ENCODE measurements at regions not wholly inside any gene's neighbourhood (a gene's known extent, or its start where the extent isn't known, plus 50 kb on each side); places are given as distances from the start of the nearest gene placed in this dataset.
A peak's percentile ranks its signal among the peaks of the same experiment; 100 is the strongest.

DNA sequence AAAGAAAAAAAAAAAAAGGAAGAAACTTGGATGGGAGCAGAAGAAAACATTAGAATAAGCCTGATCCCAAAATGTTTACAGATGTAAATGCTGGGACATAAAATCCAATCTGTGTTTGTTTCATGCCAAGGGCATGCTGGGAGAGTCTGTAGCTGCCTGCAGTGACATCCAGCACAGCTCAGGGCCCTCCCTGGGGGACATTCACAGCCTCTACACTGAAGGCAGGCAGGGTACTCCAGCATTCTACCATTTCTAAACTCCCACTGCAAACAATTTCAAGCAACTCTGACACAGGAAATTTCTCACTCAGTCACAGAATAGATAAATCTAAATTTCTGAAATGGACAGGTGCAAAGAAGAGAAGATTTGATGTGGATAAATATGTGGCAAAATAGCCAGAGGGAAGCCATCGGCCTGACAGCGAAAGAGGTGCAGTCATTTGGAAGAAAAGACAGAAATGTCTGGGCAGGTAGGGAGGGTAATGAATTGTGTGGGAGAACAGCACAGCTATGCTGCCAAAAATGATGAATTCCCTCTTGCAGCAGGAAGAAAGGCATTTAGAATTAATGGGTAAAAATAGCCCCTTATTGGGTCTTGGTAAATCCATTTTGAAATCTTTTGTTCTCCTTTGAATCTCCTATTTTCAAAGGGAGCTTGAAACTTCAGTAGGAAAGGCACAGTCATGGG, 199.4 kb downstream of the MED10 start:
- DNase-seq (ENCODE audit: extremely low read depth, low read depth): no peak

DNA sequence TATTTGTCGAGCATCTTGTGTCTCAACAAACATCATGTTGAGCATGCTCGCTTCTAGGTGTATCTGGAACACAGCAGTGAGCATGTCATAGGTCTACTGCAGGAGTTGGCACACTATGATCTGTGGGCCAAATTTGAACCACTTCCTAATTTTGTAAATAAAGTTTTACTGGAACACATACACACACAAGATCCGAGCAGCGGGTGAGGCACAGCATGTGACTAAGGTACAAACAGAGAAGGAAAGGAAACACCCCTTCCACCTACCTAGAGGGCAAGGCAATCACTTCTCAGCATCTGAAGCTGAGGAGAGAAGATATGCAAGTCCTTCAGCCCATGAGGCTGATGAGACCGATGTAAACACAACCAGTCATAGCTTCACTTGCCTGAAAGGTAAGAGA, 200.4 kb downstream of the MED10 start:
- no peak for DNase-seq (ENCODE audit: extremely low read depth, low read depth)

DNA sequence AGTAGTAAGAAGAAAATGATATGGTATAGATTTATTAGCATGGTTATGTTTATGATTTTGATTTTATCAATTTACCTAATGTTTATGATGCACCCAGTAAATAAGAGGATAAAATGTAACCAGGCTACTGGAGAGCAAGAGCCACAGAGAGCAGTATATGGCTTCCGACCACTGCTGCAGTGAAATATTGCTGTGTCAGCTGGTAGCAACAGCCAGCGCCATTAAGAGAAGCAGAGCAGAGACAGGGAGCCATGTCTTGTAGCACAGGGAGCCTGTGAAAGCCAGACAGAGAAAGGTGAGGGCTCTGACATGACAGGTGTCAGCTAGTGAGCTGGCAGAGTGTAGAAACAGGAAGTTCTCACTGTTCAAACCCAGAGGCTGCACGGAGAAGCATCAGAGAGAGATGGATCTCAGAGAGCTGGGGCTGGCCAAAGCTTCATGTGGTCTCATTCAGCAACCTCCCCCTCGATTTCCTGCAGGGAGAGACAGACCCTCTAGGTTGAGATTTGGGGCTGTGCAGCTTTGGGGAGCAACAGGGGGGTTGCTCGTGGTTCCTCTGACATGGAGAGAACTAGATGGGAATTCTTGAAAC, 202.1 kb downstream of the MED10 start:
- DNase-seq (ENCODE audit: extremely low read depth, low read depth): no peak

DNA sequence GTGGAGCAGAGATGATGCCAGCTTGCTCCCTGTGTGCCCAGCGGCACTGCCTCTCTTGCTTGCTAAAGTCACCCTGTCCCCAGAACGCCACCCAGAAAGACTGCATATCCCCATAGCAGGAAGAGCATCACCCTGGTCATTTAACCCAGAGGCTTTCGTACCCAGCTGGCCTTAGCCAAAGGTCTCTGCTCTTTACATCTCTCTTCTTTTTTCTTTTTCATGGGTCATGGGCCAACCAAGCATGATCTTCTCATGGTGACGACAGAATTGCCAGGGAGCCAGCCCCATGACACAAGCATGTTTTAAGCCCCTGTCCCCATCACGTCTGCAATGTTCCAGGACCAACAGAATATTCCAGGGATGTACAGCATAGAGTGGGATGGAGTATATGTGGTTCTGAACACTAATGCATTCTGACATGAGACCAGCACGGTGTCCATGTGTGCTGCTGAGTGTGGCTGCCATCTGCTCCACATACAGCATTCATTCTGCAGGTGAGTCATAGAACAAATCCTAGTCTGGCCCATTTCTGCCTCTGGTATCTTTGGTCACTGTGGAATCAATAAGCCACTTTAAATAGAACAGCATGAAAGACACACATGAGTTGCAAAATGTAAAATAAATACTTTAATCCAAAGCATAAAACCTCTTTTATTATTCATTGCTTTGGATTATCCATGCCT, 203.0 kb downstream of the MED10 start:
- no peak for DNase-seq (ENCODE audit: extremely low read depth, low read depth)

DNA sequence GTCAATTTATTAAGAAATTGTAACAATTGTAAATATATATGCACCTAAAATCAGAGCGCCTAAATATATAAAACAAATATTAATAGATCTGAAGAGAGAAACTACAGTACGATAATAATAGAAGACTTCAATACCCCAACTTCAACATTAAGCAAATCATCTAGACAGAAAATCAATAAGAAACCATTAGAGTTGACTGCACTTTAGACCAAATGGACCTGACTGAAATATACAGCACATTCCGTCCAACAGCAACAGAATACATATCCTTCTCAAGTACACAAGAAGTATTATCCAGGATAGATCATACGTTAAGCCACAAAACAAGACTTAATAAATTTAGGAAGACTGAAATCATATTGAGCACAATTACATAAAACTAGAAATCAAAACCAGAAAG, 208.7 kb downstream of the MED10 start:
- no peak for DNase-seq (ENCODE audit: extremely low read depth, low read depth)

DNA sequence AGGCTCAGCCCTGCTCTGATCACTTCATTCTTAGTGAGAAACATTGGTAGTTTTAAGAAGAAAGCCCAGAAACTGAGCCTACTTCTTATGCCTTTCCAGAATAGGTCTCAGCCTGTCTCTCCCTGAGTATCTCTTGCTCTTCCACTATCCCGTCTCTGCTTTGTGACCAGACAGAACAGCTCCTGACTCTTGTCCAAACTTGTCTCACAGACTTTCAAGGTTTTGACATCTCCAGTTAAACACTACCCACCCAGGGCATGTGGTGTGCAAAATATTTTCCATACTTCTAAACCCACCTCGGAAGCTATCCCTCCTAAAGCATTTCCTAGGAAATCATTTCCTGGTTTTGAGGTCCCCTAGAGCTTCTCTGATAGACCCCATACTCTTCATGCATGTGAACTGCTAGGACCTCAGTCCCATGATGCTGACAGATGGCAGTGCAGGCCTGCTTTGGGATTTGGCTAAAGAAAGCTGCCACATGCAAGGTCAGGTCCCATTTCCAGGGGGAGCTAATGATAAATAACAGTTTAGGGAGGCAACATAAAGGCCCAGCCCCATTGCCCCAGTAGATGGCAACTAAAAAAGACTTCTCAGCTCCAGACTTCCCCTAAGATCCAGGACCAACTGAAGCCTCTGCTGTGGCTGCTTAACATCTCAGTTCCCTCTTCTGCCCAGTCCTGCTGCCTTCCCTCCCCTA, 211.5 kb downstream of the MED10 start:
- DNase-seq (ENCODE audit: extremely low read depth, low read depth): no peak

DNA sequence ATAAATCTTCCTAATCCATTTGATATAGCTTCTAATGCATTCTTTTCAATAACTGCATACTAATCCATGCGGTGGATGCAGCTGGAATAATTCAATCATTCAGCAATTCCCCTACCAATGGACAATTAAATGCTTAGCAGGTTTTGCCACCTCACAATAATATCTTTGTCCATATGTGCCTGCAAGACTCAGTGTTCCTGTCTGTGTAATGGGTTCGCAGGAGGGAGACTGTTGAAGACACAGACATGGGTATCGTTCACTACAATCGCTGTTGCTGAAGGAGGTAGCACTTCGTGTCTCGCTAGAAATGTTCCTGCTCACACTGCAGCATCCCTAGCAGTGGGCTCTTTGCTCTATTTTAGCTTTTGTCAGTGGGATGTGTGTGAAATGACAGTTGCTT, 214.4 kb downstream of the MED10 start:
- DNase-seq (ENCODE audit: extremely low read depth, low read depth): no peak

DNA sequence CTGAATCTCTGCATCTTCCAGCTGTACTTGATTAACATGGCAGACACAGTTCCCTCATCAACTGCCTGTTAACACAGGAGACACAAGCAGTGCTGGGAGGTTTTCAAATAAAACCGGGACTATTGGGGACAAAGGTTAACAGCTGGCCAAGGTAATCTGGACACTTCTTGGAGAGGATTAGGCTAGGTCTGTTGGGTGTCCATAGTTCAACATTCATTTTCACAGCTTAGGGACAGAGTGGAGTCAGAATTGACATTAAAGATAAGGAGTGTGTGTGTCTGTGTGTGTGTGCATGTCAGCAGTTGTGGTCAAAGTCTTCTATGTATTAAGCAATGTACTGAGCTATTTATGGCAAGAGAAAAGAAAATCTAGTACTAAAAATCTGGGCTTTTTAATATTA, 216.2 kb downstream of the MED10 start:
- no peak for DNase-seq (ENCODE audit: extremely low read depth, low read depth)

DNA sequence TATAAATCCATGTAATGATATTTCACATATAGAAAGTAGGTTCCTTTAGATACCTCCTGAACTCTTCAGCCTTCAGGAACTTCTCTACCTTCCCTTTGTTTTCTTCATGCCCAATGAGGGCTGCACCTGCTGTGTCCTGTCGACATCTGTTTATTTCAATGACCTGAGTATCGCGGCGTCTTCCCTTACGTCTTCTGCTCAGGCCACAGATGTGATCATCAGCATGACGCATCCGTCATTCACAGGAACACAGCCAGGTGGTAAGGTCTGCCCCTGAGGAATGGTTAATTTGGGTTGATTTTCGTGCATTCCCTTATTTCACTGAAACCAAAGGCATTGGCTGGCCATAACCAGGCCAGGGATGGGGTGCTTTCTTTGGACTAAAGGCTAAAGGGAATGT, 217.1 kb downstream of the MED10 start:
- no peak for DNase-seq (ENCODE audit: extremely low read depth, low read depth)

DNA sequence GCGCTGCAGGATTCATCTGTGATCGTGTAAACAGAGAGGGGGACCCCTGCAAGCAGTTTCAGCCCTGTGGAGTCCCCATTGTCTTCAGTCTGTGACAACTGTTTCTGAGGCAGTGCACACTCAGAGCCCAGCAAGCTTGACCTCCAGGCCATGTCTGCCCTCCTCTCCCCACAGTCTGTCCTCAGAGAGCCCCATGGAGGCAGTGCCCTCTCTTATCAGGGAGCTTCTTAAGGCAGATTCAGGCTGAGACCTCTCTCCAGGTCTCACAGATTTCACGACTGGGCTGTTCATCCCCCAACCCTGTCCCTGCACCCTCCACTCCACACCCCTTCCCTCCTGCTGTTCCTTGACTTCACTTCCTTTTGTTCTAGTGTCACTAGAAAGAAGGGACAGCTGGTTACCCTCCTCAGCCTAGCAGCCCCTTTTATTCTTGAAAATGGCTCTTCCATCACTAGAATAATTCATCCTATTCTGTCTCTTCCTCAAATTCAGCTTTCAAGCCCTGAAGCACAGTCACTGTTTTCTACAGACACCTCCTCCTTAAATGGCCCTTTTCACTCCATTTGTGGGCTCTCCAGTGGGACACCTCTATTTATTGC, 218.4 kb downstream of the MED10 start:
- DNase-seq (ENCODE audit: extremely low read depth, low read depth): no peak

DNA sequence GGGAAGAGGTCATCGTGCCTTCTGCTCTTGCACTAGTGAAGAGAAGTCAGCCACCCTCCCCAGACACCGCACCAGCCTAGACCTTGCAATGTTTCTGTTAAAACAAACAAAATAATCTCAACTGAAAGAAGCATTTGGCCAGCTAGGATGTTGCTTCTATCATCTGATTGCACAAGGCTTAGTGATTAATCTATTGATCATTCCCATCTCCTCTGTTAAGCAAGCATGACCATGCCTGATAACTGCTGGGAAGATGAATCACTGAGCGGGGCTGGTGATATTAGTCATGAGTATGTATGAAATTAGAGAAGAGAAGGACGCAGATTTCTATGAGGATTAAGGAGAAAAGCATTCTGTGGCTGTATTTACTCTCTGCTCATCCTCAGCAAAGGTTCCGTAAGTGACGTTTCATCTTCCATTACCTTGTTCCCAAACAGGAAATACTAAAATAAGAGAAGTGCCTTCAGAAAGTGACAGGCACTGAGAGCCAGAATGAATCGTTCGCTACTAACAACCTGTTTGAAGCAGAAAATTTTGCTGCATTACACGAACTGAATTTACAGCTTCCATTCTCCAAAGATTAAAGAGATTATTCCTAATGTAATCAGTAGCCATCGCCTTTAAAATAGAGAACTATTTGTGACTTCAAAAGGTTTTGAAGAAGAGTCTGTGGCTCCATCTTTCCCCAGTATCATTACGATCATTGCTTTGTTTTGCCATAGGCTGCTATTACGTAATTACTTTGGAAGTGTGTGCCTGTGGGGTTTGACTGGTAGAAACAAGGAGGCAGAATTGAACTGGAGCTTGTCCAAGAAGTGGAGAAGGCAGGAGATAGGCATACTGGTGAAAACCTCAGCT, 219.1 kb downstream of the MED10 start:
- peak; percentile 71 for DNase-seq (ENCODE audit: extremely low read depth, low read depth)

DNA sequence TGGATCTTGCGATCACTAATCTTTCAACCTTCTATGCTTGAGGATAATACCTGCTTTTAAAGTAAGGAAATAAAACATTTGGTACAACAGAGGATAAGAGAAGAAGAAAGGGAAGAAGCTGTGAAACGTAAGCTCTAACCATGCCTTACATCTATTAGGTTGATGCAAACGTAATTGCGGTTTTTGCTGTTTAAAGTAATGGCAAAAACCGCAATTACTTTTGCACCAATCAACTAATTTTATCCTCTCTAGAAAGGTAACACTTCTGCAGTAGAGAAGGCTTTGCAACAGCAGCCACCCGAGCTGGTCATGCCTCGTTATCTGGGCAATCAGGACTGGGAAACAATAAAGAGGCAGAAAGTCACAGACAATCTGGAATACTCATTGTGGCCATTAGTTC, 224.1 kb downstream of the MED10 start:
- DNase-seq (ENCODE audit: extremely low read depth, low read depth): no peak

DNA sequence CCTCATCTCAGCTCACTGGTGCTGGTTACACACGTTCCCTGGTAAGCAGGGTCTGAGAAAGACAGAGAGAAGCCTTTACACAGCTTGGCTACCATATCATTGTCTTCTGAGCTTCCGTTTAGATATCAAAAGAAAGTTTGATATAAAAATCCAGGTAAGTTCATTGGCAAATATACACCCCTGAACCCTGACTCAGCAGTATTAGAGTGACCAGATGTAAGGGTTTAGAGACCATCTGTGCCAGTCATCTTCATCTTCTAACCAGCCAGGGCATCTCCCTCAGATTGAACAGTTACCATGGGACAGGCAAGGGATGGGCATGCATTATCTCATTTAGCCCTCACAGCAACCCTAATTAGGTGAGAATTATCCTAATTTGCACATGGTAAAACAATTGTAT, 232.1 kb downstream of the MED10 start:
- no peak for DNase-seq (ENCODE audit: extremely low read depth, low read depth)

DNA sequence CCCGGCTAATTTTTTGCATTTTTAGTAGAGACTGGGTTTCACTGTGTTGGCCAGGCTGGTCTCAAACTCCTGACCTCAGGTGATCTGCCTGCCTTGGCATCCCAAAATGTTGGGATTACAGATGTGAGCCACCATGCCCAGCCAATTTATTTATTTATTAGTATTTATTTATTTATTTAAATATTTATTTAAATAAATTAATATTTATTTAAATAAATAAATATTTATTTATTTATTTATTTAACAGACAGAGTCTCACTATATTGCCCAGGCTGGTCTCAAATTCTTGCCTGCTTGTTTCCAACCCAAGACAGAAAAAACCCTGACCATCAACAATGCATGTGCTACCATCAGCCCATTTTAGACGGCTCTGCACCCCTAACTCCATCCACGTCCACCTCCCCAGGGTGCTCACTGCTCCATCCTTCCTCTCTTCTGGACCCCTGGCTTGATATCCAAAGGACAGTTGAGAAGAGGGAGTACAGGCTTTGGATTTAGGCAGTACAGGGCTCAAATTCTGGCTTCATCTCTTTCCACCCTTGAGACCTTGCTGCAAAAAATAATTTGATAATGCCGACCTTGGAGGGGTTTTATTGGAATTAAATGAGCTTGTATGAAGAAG, 232.6 kb downstream of the MED10 start:
- DNase-seq (ENCODE audit: extremely low read depth, low read depth): no peak

DNA sequence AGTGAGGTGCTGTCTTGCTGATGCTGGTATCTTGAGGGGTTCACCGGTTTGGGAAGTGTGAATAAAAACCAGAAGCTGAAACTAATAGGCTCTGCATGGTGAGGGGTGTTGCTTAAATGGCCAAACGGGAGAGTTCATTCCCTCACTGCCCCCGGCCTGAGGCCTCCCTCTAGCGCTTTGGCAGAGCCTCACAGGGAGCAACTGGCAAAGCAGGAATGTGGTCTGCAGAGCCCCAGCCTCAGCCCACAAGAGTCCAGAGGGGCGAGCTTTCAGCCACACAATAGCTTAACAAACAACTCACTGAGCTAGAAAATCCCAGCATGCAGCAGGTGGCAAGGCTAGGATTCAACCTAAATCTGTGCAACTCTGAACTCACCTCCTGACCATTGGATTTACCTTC, 234.8 kb downstream of the MED10 start:
- no peak for DNase-seq (ENCODE audit: extremely low read depth, low read depth)

DNA sequence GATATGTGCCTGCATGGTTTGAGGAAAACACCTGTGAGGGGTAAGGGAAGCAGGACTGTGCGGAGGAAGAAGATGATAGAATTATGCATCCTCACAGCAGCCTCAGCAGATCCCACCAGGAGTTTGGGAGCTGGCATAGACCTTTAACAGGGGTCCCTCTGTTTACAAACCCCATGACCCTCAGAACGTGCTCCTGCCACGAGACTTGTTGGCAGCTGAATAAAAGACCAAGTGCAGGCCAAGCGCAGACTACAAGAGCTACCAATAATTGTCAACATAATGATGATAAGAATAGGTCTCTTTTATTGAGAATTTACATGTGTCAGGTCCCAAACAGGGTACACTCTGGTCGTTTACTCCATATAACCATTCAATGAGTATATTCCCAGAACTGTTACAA, 236.0 kb downstream of the MED10 start:
- DNase-seq (ENCODE audit: extremely low read depth, low read depth): no peak

DNA sequence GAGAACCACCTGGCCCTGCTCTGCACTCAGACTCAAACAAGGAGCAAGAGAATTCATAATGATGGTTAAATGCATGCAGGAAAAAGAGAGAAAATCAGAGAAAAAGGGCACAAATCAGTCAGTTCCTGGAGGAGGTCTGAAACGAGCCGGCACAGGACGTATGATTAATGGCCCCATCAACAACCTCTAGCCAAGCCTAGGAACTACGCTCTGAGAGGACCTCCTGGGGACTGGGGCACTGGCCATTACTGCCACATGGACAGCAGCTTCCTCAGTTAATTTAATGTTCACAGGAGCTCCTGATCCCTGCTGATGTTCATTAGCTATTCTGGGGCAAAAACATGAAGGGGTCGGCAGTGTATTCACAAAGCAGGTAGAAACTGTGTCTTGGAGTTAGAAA, 238.1 kb downstream of the MED10 start:
- DNase-seq (ENCODE audit: extremely low read depth, low read depth): no peak

DNA sequence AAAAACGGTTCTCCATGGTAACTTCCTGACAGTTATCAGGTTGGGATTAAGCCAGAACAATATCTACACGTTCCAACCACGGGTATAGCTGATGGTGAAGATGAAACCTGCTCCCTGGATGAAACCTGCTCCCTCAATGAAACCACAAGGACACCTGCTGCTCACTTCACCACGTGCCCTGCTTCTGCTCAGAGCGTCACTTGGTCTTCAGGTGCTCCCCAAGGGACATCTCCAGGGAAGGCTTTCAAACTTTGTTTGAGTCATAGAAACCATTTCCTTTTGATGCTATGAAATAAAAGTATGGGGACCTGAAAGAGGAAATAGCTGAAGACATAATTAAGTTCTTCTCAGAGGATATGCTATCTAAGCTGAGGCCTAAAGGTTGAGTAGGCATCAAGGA, 242.4 kb downstream of the MED10 start:
- DNase-seq (ENCODE audit: extremely low read depth, low read depth): no peak

DNA sequence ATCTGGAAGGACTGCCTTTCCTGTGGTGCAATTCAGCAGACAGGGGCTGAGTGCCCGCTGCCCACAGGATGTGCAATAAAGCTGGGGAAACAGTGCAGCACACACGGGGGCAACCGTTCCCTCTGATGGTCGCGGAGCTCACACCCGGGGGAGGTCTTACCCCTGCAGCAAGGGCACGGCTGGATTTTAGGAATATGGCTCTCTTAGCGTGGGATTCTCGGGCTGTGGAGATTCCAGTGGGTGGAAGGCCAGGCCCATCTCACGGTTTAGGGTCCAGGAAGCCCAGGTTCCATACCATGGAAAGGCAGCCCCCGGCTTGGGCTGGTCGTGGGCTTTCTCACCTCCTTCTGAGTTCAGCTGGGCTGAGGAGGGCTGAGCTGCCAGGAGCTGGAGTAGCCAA, 244.1 kb downstream of the MED10 start:
- DNase-seq (ENCODE audit: extremely low read depth, low read depth): no peak

DNA sequence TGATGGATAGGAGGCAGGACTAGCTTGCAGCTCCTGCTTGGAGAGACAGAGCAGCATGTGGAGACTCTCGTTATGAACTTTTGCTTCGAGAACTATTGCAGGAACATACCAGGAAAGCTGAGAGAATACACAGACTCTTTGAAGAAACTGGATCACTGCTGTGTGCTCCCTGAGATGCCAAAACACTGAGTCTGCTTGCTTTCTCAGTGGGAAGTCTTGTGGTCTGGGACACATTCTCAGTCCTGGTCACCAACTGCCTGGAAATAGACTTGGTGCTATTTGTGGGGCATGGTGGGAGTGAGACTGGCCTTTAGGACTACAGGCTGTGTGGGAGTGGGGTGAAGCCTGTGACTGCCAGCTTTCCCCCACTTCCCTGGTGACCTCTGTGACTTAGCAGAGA, 252.6 kb downstream of the MED10 start:
- no peak for DNase-seq (ENCODE audit: extremely low read depth, low read depth)
